GM13976 (cell line): ENCODE measurements at regions not wholly inside any gene's neighbourhood (a gene's known extent, or its start where the extent isn't known, plus 50 kb on each side); places are given as distances from the start of the nearest gene placed in this dataset.

ENCODE experiments used
- DNase-seq: peaks from one replicate; pipeline ENCODE4 v3.0.0; 2012; ENCODE audit warnings: low spot score
- in situ Hi-C: fragments of 300-500 bp; cut with MboI; formaldehyde crosslinking; loops from one replicate; pipeline ENCODE4 v1.12.0; 2022; ENCODE audit warnings: low sequenced_read_pairs, mixed read lengths, inconsistent platforms; ENCODE audit not compliant: unreplicated experiment
- TF ChIP-seq, protein P1 (sequence below): IDR thresholded peaks from 2 replicates; pipeline ENCODE4 v1.5.1; 2012; ENCODE audit warnings: borderline replicate concordance, mild to moderate bottlenecking; ENCODE audit not compliant: insufficient read depth; ENCODE audit errors: extremely low read depth, missing control alignments, control extremely low read depth

DNA sequence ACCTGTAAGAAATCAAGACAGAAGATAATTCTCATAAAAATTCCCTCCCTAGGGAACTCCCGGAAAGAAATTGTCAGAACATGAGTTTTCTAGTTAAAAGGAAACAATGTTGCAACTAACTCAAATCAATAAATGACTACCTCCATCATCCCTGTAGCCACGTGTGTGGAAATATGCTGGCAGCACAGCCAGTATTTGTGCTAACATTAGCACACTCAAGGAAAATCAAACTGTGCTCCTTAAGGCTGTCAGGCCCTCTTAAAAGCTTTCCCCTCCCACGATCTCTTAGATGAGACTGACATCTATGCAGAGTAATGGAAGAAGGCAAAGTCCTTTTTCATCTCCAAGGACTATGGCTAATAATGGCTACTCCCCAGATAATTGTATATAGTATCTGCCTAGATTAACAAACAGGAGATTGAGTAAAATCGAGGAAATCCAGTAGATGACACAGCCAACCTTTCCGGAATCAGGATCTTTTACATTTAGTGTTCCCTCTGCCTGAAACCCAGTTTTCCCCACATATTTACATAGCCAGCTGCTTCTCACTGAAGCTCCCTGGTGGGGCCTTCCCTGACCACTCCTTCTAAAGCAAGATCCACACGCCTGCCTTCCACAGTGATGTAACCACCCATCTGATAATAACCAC lies 50.9 kb upstream of the NR5A2 start:
- no peak for DNase-seq

More for the DNA sequence above, 50.9 kb upstream of the NR5A2 start:
- in situ Hi-C loops: no loop called here
- TF ChIP-seq, protein P1, sequence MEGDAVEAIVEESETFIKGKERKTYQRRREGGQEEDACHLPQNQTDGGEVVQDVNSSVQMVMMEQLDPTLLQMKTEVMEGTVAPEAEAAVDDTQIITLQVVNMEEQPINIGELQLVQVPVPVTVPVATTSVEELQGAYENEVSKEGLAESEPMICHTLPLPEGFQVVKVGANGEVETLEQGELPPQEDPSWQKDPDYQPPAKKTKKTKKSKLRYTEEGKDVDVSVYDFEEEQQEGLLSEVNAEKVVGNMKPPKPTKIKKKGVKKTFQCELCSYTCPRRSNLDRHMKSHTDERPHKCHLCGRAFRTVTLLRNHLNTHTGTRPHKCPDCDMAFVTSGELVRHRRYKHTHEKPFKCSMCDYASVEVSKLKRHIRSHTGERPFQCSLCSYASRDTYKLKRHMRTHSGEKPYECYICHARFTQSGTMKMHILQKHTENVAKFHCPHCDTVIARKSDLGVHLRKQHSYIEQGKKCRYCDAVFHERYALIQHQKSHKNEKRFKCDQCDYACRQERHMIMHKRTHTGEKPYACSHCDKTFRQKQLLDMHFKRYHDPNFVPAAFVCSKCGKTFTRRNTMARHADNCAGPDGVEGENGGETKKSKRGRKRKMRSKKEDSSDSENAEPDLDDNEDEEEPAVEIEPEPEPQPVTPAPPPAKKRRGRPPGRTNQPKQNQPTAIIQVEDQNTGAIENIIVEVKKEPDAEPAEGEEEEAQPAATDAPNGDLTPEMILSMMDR: no peak
